Panc1 (cell line): ENCODE measurements at regions not wholly inside any gene's neighbourhood (a gene's known extent, or its start where the extent isn't known, plus 50 kb on each side); places are given as distances from the start of the nearest gene placed in this dataset.
A peak's percentile ranks its signal among the peaks of the same experiment; 100 is the strongest.

Experiments
- ATAC-seq: fragments of 200-7000 bp; cut with Tn5 transposase; 2 replicates; pipeline ENCODE4 v1.9.1; 2020; ENCODE audit warnings: mild to moderate bottlenecking, moderate library complexity
- BruUV-seq: library from RNA; stranded (reverse); fragments of 400-500 nt; replicated peaks from 2 replicates; lab custom pipeline; 2021; lab: Mats Ljungman, UMichigan
- CTCF ChIA-PET: fragments of 300-600 bp; sonication (Branson Sonifier 250); formaldehyde crosslinking; loops from one replicate; lab custom pipeline; 2022; ENCODE audit warnings: antibody characterized with exemption; lab: Charles Lee
- POLR2A ChIA-PET: fragments of 300-600 bp; sonication (Branson Sonifier 250); formaldehyde crosslinking; loops from one replicate; lab custom pipeline; 2022; ENCODE audit warnings: antibody characterized with exemption; lab: Charles Lee
- DNase-seq: peaks from one replicate; pipeline ENCODE4 v3.0.0-alpha.2; 2010; ENCODE audit warnings: low read depth, low spot score
- H3K27ac ChIP-seq: 2 replicates; pipeline ENCODE4 v1.5.1; 2011; ENCODE audit warnings: mild to moderate bottlenecking, low read length, inconsistent platforms
- H3K27me3 ChIP-seq: fragments of 200-500 bp; sonication (Bioruptor generic); 2 replicates; pipeline ENCODE4 v1.6.0; 2014; ENCODE audit warnings: low read length, inconsistent platforms; ENCODE audit not compliant: control insufficient read depth, insufficient read depth
- H3K36me3 ChIP-seq: fragments of 200-500 bp; sonication (Bioruptor generic); 2 replicates; pipeline ENCODE4 v1.5.1; 2014; ENCODE audit warnings: inconsistent platforms, mild to moderate bottlenecking, low read length, moderate library complexity; ENCODE audit not compliant: control insufficient read depth, insufficient read depth
- H3K4me1 ChIP-seq: 2 replicates; pipeline ENCODE4 v1.5.1; 2011; ENCODE audit warnings: inconsistent platforms, mild to moderate bottlenecking, low read length, moderate library complexity; ENCODE audit not compliant: control insufficient read depth, insufficient read depth
- H3K4me3 ChIP-seq, 2 experiments: 2 replicates each; pipeline ENCODE4 v1.5.1; 2011 to 2012; ENCODE audit warnings: low read depth in 2 of 2, low read length in 2 of 2, mild to moderate bottlenecking in 2 of 2, inconsistent platforms in 1 of 2, moderate library complexity in 1 of 2
- H3K9me3 ChIP-seq: fragments of 200-500 bp; sonication (Bioruptor generic); 2 replicates; pipeline ENCODE4 v1.5.1; 2014; ENCODE audit warnings: low read depth, mild to moderate bottlenecking, inconsistent platforms, low read length, moderate library complexity; ENCODE audit not compliant: control insufficient read depth, insufficient read depth
- CTCF ChIP-seq: fragments of 450-650 bp; IDR thresholded peaks from 2 replicates; pipeline ENCODE4 v1.5.1; 2017; ENCODE audit warnings: mild to moderate bottlenecking
- POLR2AphosphoS5 ChIP-seq: IDR thresholded peaks from 2 replicates; pipeline ENCODE4 v1.6.1; 2012; ENCODE audit warnings: mild to moderate bottlenecking, low read depth, low read length, moderate library complexity
- REST ChIP-seq, 2 experiments: IDR thresholded peaks; 2 replicates each; pipeline ENCODE4 v1.6.1; 2011 to 2012; ENCODE audit warnings: low read depth in 2 of 2, control low read depth in 1 of 2, low read length in 1 of 2, mild to moderate bottlenecking in 1 of 2, moderate library complexity in 1 of 2; ENCODE audit not compliant: insufficient read depth in 1 of 2
- SIN3A ChIP-seq: IDR thresholded peaks from 2 replicates; pipeline ENCODE4 v1.6.1; 2012; ENCODE audit warnings: low read depth, mild to moderate bottlenecking, low read length, moderate library complexity, borderline replicate concordance; ENCODE audit not compliant: insufficient read depth
- TCF7L2 ChIP-seq: IDR thresholded peaks from 2 replicates; pipeline ENCODE4 v1.6.1; 2011; ENCODE audit warnings: mild to moderate bottlenecking, low read depth, low read length, inconsistent platforms
- in situ Hi-C: cut with HindIII; loops from 2 replicates; pipeline ENCODE4 v1.10.0; 2016; ENCODE audit warnings: low sequenced_read_pairs, low pct_unique_long_range_greater_than_20kb
- intact Hi-C: fragments of 100-400 bp; cut with micrococcal nuclease; formaldehyde crosslinking; loops from one replicate; pipeline ENCODE4 v1.10.0; 2022; ENCODE audit not compliant: unreplicated experiment

GRCh38 chr6:25137480-25137879, 141.7 kb upstream of the CARMIL1 start:
- Histone ChIP-seq H3K4me3 (no peak overlapping the region), H3K27ac (no peak overlapping the region), H3K9me3 (0 out of 2 replicates have a peak, but pooled peaks cover 3% of the 10 kb centered on the region), H3K27me3 (no peaks in the 10 kb centered on the region), H3K36me3 (no peaks in the 10 kb centered on the region), H3K4me1 (no peaks in the 10 kb centered on the region)
- intact Hi-C loops (no loop called here), in situ Hi-C loops (no loop called here)
- BruUV-seq: no TSS peak
- TF ChIP-seq TCF7L2 (no peak), REST (IDR thresholded peaks at IDR 0.05; ENCODE audit: insufficient read depth in 1 of 2, low read depth in 2 of 2, low read length in 1 of 2) (no peak), SIN3A (no peak), CTCF (no peak), POLR2AphosphoS5 (no peak)
- ATAC-seq (no peak), DNase-seq (no peak)
- POLR2A ChIA-PET: no interaction called here
- CTCF ChIA-PET: no interaction called here

- no TSS peak for BruUV-seq
- in situ Hi-C loops (no loop called here), intact Hi-C loops (no loop called here)
- ChIA-PET CTCF (no interaction called here), POLR2A (no interaction called here)
- Histone ChIP-seq H3K4me1 (no peaks in the 10 kb centered on the region), H3K9me3 (0 out of 2 replicates have a peak, but pooled peaks cover 3% of the 10 kb centered on the region), H3K4me3 (peak overlapping the region in 1 of 2 experiments; percentile 63; a peak in 3 of 4 replicates), H3K27ac (no peak overlapping the region), H3K27me3 (no peaks in the 10 kb centered on the region), H3K36me3 (no peaks in the 10 kb centered on the region)
- TF ChIP-seq REST (IDR thresholded peaks at IDR 0.05; ENCODE audit: insufficient read depth in 1 of 2, low read depth in 2 of 2, low read length in 1 of 2) (no peak), TCF7L2 (no peak), POLR2AphosphoS5 (no peak), SIN3A (no peak), CTCF (no peak)
- DNase-seq (no peak), ATAC-seq (0 out of 2 replicates have a peak, but pooled peaks have one; percentile 42)
Measured at GRCh38 chr6:25137916-25138232, 141.3 kb upstream of the CARMIL1 start.
